ENCODE measurements at regions not wholly inside any gene's neighbourhood (a gene's known extent, or its start where the extent isn't known, plus 50 kb on each side); places are given as distances from the start of the nearest gene placed in this dataset.

- TF ChIP-seq POLR2A (IDR thresholded peaks at IDR 0.05), result no peak
- no peak for TF ChIP-seq CTCF (IDR thresholded peaks at IDR 0.05)
Measured at GRCh38 chr13:57375876-57376275, 208.9 kb downstream of the PRR20E start.

All from right lobe of liver (tissue), 4 donors.